IMR-90 (cell line): ENCODE measurements at regions not wholly inside any gene's neighbourhood (a gene's known extent, or its start where the extent isn't known, plus 50 kb on each side); places are given as distances from the start of the nearest gene placed in this dataset.

Source experiments
- ATAC-seq: fragments of 200-7000 bp; cut with Tn5 transposase; 2 replicates; pipeline ENCODE4 v1.9.1; 2020; ENCODE audit warnings: low read depth, mild to moderate bottlenecking, moderate library complexity
- BruUV-seq: library from RNA; stranded (reverse); fragments of 400-500 nt; replicated peaks from 2 replicates; lab custom pipeline; 2021; lab: Mats Ljungman, UMichigan
- CTCF ChIA-PET: fragments of 300-600 bp; formaldehyde crosslinking; extraction: SDS; loops from one replicate; lab custom pipeline; 2021; ENCODE audit warnings: antibody characterized with exemption; lab: Yijun Ruan, JAX
- POLR2A ChIA-PET: fragments of 300-600 bp; sonication (Branson Sonifier 250); formaldehyde crosslinking; loops from one replicate; lab custom pipeline; 2022; ENCODE audit warnings: antibody characterized with exemption; ENCODE audit not compliant: unreplicated experiment; lab: Charles Lee
- DNase-seq: peaks from one replicate; pipeline ENCODE4 v3.0.0; 2013
- H2AFZ ChIP-seq: replicated peaks from 2 replicates; pipeline ENCODE3; 2013; ENCODE audit warnings: low read length, mild to moderate bottlenecking; ENCODE audit not compliant: poor library complexity
- H2AK5ac ChIP-seq: 2 replicates; pipeline ENCODE4 v1.6.1; 2013; ENCODE audit warnings: low read depth, low read length, inconsistent platforms
- H2AK9ac ChIP-seq: replicated peaks from 2 replicates; pipeline ENCODE3; 2013; ENCODE audit warnings: mild to moderate bottlenecking, low read depth, low read length, moderate library complexity; ENCODE audit not compliant: poor library complexity
- H2BK120ac ChIP-seq: 2 replicates; pipeline ENCODE4 v1.6.1; 2013; ENCODE audit warnings: low read depth, low read length, inconsistent platforms
- H2BK15ac ChIP-seq: 3 replicates; pipeline ENCODE4 v1.6.1; 2013; ENCODE audit warnings: low read depth, low read length, inconsistent platforms
- H2BK20ac ChIP-seq: 2 replicates; pipeline ENCODE4 v1.6.1; 2013; ENCODE audit warnings: low read depth, mild to moderate bottlenecking, inconsistent platforms, low read length, moderate library complexity
- H2BK5ac ChIP-seq: 2 replicates; pipeline ENCODE4 v1.6.1; 2013; ENCODE audit warnings: mild to moderate bottlenecking, low read depth, low read length, inconsistent platforms; ENCODE audit not compliant: poor library complexity, severe bottlenecking
- H3K14ac ChIP-seq: replicated peaks from 2 replicates; pipeline ENCODE4 v1.6.1; 2013; ENCODE audit warnings: low read depth, low read length, inconsistent platforms
- H3K18ac ChIP-seq: 2 replicates; pipeline ENCODE4 v1.6.1; 2013; ENCODE audit warnings: low read depth, low read length, control low read depth
- H3K23ac ChIP-seq: 2 replicates; pipeline ENCODE4 v1.6.1; 2013; ENCODE audit warnings: low read depth, low read length, inconsistent platforms
- H3K27ac ChIP-seq: 2 replicates; pipeline ENCODE4 v1.5.1; 2013; ENCODE audit warnings: mild to moderate bottlenecking, control low read depth, low read length; ENCODE audit not compliant: insufficient read depth
- H3K27me3 ChIP-seq: 2 replicates; pipeline ENCODE4 v1.6.1; 2013; ENCODE audit warnings: low read length; ENCODE audit not compliant: control insufficient read depth, insufficient read depth
- H3K36me3 ChIP-seq: 2 replicates; pipeline ENCODE4 v1.6.1; 2013; ENCODE audit warnings: low read length, mixed read lengths; ENCODE audit not compliant: control insufficient read depth, insufficient read depth
- H3K4ac ChIP-seq: 2 replicates; pipeline ENCODE4 v1.6.1; 2013; ENCODE audit warnings: low read depth, low read length, inconsistent platforms
- H3K4me1 ChIP-seq: 2 replicates; pipeline ENCODE4 v1.6.1; 2013; ENCODE audit warnings: low read length, mixed read lengths; ENCODE audit not compliant: control insufficient read depth, insufficient read depth
- H3K4me2 ChIP-seq: 2 replicates; pipeline ENCODE4 v1.6.1; 2013; ENCODE audit warnings: low read depth, mild to moderate bottlenecking, control low read depth, low read length, moderate library complexity
- H3K4me3 ChIP-seq: 2 replicates; pipeline ENCODE4 v1.5.1; 2013; ENCODE audit warnings: low read depth, mild to moderate bottlenecking, control low read depth, low read length, moderate library complexity; ENCODE audit not compliant: insufficient read depth
- H3K56ac ChIP-seq: 2 replicates; pipeline ENCODE4 v1.6.1; 2013; ENCODE audit warnings: low read length, inconsistent platforms; ENCODE audit not compliant: insufficient read depth; ENCODE audit errors: extremely low read depth
- H3K79me1 ChIP-seq, 2 experiments: 2 replicates each; pipeline ENCODE4 v1.6.1; 2013; ENCODE audit warnings: low read length in 2 of 2, inconsistent platforms in 1 of 2, low read depth in 1 of 2
- H3K9ac ChIP-seq: 2 replicates; pipeline ENCODE4 v1.6.1; 2013; ENCODE audit warnings: low read depth, low read length, control low read depth
- H3K9me1 ChIP-seq: 2 replicates; pipeline ENCODE4 v1.6.1; 2013; ENCODE audit warnings: low read length, inconsistent platforms; ENCODE audit not compliant: insufficient read depth
- H3K9me3 ChIP-seq: 2 replicates; pipeline ENCODE4 v1.6.1; 2013; ENCODE audit warnings: low read length; ENCODE audit not compliant: control insufficient read depth, insufficient read depth
- H4K20me1 ChIP-seq: 2 replicates; pipeline ENCODE4 v1.6.1; 2013; ENCODE audit warnings: low read length, inconsistent platforms; ENCODE audit not compliant: insufficient read depth
- H4K5ac ChIP-seq: 2 replicates; pipeline ENCODE4 v1.6.1; 2013; ENCODE audit warnings: mild to moderate bottlenecking, low read depth, low read length, control low read depth
- H4K8ac ChIP-seq, 2 experiments: 2 replicates each; pipeline ENCODE4 v1.6.1; 2013; ENCODE audit warnings: low read depth in 2 of 2, low read length in 2 of 2, control low read depth in 1 of 2, inconsistent platforms in 1 of 2
- H4K91ac ChIP-seq: 2 replicates; pipeline ENCODE4 v1.6.1; 2013; ENCODE audit warnings: low read depth, low read length, inconsistent platforms; ENCODE audit not compliant: insufficient read depth
- BHLHE40 ChIP-seq: fragments of 150-350 bp; IDR thresholded peaks from 2 replicates; pipeline ENCODE4 v1.6.1; 2016; ENCODE audit warnings: mild to moderate bottlenecking, low read depth, low read length
- CHD1 ChIP-seq: IDR thresholded peaks from 2 replicates; pipeline ENCODE4 v1.6.1; 2012; ENCODE audit warnings: low read depth, low read length, improper control_type of control experiment
- ELK1 ChIP-seq: fragments of 150-350 bp; IDR thresholded peaks from 2 replicates; pipeline ENCODE4 v1.6.1; 2016; ENCODE audit warnings: low read depth, mild to moderate bottlenecking, low read length, moderate library complexity, borderline replicate concordance
- FOS ChIP-seq: fragments of 150-350 bp; IDR thresholded peaks from 2 replicates; pipeline ENCODE4 v1.6.1; 2016; ENCODE audit warnings: low read depth, low read length
- MXI1 ChIP-seq: IDR thresholded peaks from 2 replicates; pipeline ENCODE4 v1.6.1; 2012; ENCODE audit warnings: low read depth, mild to moderate bottlenecking, low read length, moderate library complexity, borderline replicate concordance
- POLR2A ChIP-seq: IDR thresholded peaks from 2 replicates; pipeline ENCODE4 v1.6.1; 2012; ENCODE audit warnings: mild to moderate bottlenecking, low read depth, low read length
- RAD21 ChIP-seq: IDR thresholded peaks from 2 replicates; pipeline ENCODE4 v1.6.1; 2012; ENCODE audit warnings: low read length, improper control_type of control experiment
- RCOR1 ChIP-seq: IDR thresholded peaks from 2 replicates; pipeline ENCODE4 v1.6.1; 2012; ENCODE audit warnings: mild to moderate bottlenecking, low read length, improper control_type of control experiment; ENCODE audit not compliant: insufficient replicate concordance
- RFX5 ChIP-seq: IDR thresholded peaks from 2 replicates; pipeline ENCODE4 v1.8.0; 2012; ENCODE audit warnings: low read depth, mild to moderate bottlenecking, low read length, moderate library complexity
- SMC3 ChIP-seq: fragments of 150-350 bp; IDR thresholded peaks from 2 replicates; pipeline ENCODE4 v1.6.1; 2016; ENCODE audit warnings: low read depth, mild to moderate bottlenecking, antibody characterized with exemption, low read length, moderate library complexity
- WGBS, 2 experiments: methylation state at CpG; one replicate each; pipeline versions ENCODE4 v1.1.5 to v1.1.7; 2013; ENCODE audit warnings: missing lambda C conversion rate in 2 of 2; ENCODE audit not compliant: insufficient read length in 1 of 2; ENCODE audit errors: extremely low coverage in 2 of 2; 5-methylcytosine and 5-hydroxymethylcytosine counted together
- dilution Hi-C: fragments of 300-500 bp; cut with HindIII; formaldehyde crosslinking; loops from one replicate; pipeline ENCODE4 v1.14.3; 2018; ENCODE audit warnings: low sequenced_read_pairs; ENCODE audit not compliant: unreplicated experiment
- in situ Hi-C: fragments of 300-500 bp; cut with MboI; formaldehyde crosslinking; loops from 3 replicates; pipeline ENCODE4 v1.14.3; 2019; ENCODE audit warnings: low sequenced_read_pairs, inconsistent platforms, mixed read lengths
- intact Hi-C: fragments of 100-400 bp; cut with micrococcal nuclease; formaldehyde crosslinking; loops from 2 replicates; pipeline ENCODE4 v1.10.0; 2022
- TF ChIP-seq, protein P1 (sequence below): fragments of 150-350 bp; IDR thresholded peaks from 2 replicates; pipeline ENCODE4 v1.6.1; 2017; ENCODE audit warnings: mild to moderate bottlenecking, antibody characterized with exemption, low read length, low read depth

- H2BK20ac ChIP-seq: no peak overlapping the region
- ChIA-PET CTCF (interaction anchor here (0.9 kb wide), 1 partner anchor 10 kb away, joined by 4 read pairs; no protein-coding TSS in a partner anchor), POLR2A (no interaction called here)
- H3K23ac ChIP-seq: no peak overlapping the region
- no peak overlapping the region for H2AK9ac ChIP-seq
- H2BK15ac ChIP-seq: no peak overlapping the region
- no peak overlapping the region for H3K14ac ChIP-seq
- no peaks in the 10 kb centered on the region for H4K20me1 ChIP-seq
- no peak overlapping the region for H2AFZ ChIP-seq
- H3K27me3 ChIP-seq: no peaks in the 10 kb centered on the region
- H3K9me1 ChIP-seq: no peaks in the 10 kb centered on the region
- H3K4me2 ChIP-seq: no peak overlapping the region
- H3K56ac ChIP-seq: no peak overlapping the region
- H4K91ac ChIP-seq: no peak overlapping the region
- no TSS peak for BruUV-seq
- in situ Hi-C loops: no loop called here
- WGBS, 2 experiments: 100% methylated on average over 2 of the region's 4 CpGs; no CpG with 5 or more reads in 1 of the 2 experiments
- H4K5ac ChIP-seq: no peak overlapping the region
- no peak overlapping the region for H3K9ac ChIP-seq
- no peaks in the 10 kb centered on the region for H3K79me1 ChIP-seq
- H4K8ac ChIP-seq: no peak overlapping the region
- no peak overlapping the region for H2AK5ac ChIP-seq
- peaks cover under 1% of the 10 kb centered on the region; the same call in 1 of the 2 replicates for H3K4me1 ChIP-seq
- no peak for DNase-seq
- H3K18ac ChIP-seq: no peak overlapping the region
- no peak overlapping the region for H2BK5ac ChIP-seq
- H2BK120ac ChIP-seq: no peak overlapping the region
- TF ChIP-seq CHD1: no peak
- no peak for TF ChIP-seq RCOR1
- no peak for TF ChIP-seq ELK1
- no peak for TF ChIP-seq BHLHE40
- no peak for TF ChIP-seq POLR2A
- TF ChIP-seq RAD21: no peak
- TF ChIP-seq, protein P1, sequence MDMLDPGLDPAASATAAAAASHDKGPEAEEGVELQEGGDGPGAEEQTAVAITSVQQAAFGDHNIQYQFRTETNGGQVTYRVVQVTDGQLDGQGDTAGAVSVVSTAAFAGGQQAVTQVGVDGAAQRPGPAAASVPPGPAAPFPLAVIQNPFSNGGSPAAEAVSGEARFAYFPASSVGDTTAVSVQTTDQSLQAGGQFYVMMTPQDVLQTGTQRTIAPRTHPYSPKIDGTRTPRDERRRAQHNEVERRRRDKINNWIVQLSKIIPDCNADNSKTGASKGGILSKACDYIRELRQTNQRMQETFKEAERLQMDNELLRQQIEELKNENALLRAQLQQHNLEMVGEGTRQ: no peak
- TF ChIP-seq SMC3: no peak
- no peak for TF ChIP-seq RFX5
- TF ChIP-seq MXI1: no peak
- TF ChIP-seq FOS: no peak
- dilution Hi-C loops: no loop called here
- H3K4me3 ChIP-seq: no peak overlapping the region
- H3K27ac ChIP-seq: no peak overlapping the region
- ATAC-seq: no peak
- no peak overlapping the region for H3K4ac ChIP-seq
- H3K9me3 ChIP-seq: no peaks in the 10 kb centered on the region
- H3K36me3 ChIP-seq: no peaks in the 10 kb centered on the region
- intact Hi-C loops: no loop called here
Observed at GRCh38 chr1:98426092-98426491, 235.4 kb upstream of the SNX7 start.
